B cell (primary cell): ENCODE measurements at regions not wholly inside any gene's neighbourhood (a gene's known extent, or its start where the extent isn't known, plus 50 kb on each side); places are given as distances from the start of the nearest gene placed in this dataset.

Experiments
- ATAC-seq: fragments of 200-7000 bp; cut with Tn5 transposase; one replicate; pipeline ENCODE4 v1.10.0; 2021; ENCODE audit warnings: low read depth, mild to moderate bottlenecking, moderate number of reproducible peaks, moderate library complexity
- CTCF ChIA-PET: fragments of 350-600 bp; sonication (Branson Sonifier 250); formaldehyde crosslinking; loops from one replicate; lab custom pipeline; 2021; ENCODE audit warnings: antibody characterized with exemption, inconsistent platforms; lab: Charles Lee
- POLR2A ChIA-PET: fragments of 350-600 bp; sonication (Branson Sonifier 250); formaldehyde crosslinking; loops from one replicate; lab custom pipeline; 2021; ENCODE audit warnings: antibody characterized with exemption; lab: Charles Lee
- DNase-seq: peaks from one replicate; pipeline ENCODE4 v3.0.0; 2013
- H2AFZ ChIP-seq: 2 replicates; pipeline ENCODE4 v1.6.1; 2012; ENCODE audit warnings: mild to moderate bottlenecking, low read depth, low read length; ENCODE audit not compliant: insufficient read depth, poor library complexity, severe bottlenecking
- H3K27ac ChIP-seq, 2 donors: 1 replicate in 1 of 2; 2 replicates in 1 of 2; pipeline ENCODE4 v1.5.1; 2012 to 2013; ENCODE audit warnings: low read length in 2 of 2, mild to moderate bottlenecking in 2 of 2, moderate library complexity in 1 of 2
- H3K27me3 ChIP-seq, 4 experiments: fragments of 200-600 bp in 1 of 4; sonication (generic) in 1 of 4; replicated peaks in 1 of 4; 1 replicate in 2 of 4; 2 replicates in 2 of 4; pipeline versions ENCODE4 v1.6.1 to v1.7.0; 2013 to 2016; ENCODE audit warnings: low read length in 3 of 4, mild to moderate bottlenecking in 2 of 4, mixed read lengths in 1 of 4, moderate library complexity in 1 of 4; ENCODE audit not compliant: insufficient read depth in 4 of 4, control insufficient read depth in 3 of 4; ENCODE audit errors: control extremely low read depth in 1 of 4
- H3K36me3 ChIP-seq, 2 experiments: replicated peaks in 1 of 2; 1 replicate in 1 of 2; 2 replicates in 1 of 2; pipeline versions ENCODE4 v1.6.1 to v1.7.1; 2013; ENCODE audit warnings: low read length in 1 of 2; ENCODE audit not compliant: insufficient read depth in 2 of 2, control insufficient read depth in 1 of 2; ENCODE audit errors: control extremely low read depth in 1 of 2, extremely low read depth in 1 of 2
- H3K4me1 ChIP-seq, 2 donors: fragments of 200-600 bp in 1 of 2; sonication (generic) in 1 of 2; 1 replicate in 1 of 2; 2 replicates in 1 of 2; pipeline versions ENCODE4 v1.5.1 to v1.6.1; 2013 to 2017; ENCODE audit warnings: low read length in 2 of 2; ENCODE audit not compliant: control insufficient read depth in 2 of 2, insufficient read depth in 2 of 2
- H3K4me2 ChIP-seq: replicated peaks from 2 replicates; pipeline ENCODE3; 2012; ENCODE audit warnings: mild to moderate bottlenecking, low read depth, low read length; ENCODE audit not compliant: poor library complexity, severe bottlenecking
- H3K4me3 ChIP-seq, 5 experiments: fragments of 200-600 bp in 1 of 5; sonication (generic) in 1 of 5; 1 replicate in 3 of 5; 2 replicates in 2 of 5; pipeline versions ENCODE4 v1.5.1 to v1.7.0; 2011 to 2016; ENCODE audit warnings: low read length in 4 of 5, mild to moderate bottlenecking in 4 of 5, low read depth in 2 of 5, control low read depth in 1 of 5, moderate library complexity in 1 of 5; ENCODE audit not compliant: insufficient read depth in 1 of 5; ENCODE audit errors: control extremely low read depth in 1 of 5, extremely low read depth in 1 of 5
- H3K79me2 ChIP-seq: fragments of 200-600 bp; sonication (generic); one replicate; pipeline ENCODE4 v1.6.0; 2016; ENCODE audit warnings: low read length; ENCODE audit not compliant: control insufficient read depth, insufficient read depth
- H3K9ac ChIP-seq: fragments of 200-600 bp; sonication (generic); 2 replicates; pipeline ENCODE4 v1.6.1; 2017; ENCODE audit warnings: mild to moderate bottlenecking, low read length, moderate library complexity
- H3K9me3 ChIP-seq, 3 donors: one replicate each; pipeline versions ENCODE4 v1.6.1 to v1.7.1; 2013; ENCODE audit warnings: low read length in 2 of 3; ENCODE audit not compliant: control insufficient read depth in 2 of 3, insufficient read depth in 1 of 3; ENCODE audit errors: control extremely low read depth in 1 of 3
- H4K20me1 ChIP-seq: 2 replicates; pipeline ENCODE4 v1.6.0; 2012; ENCODE audit warnings: mild to moderate bottlenecking, low read length; ENCODE audit not compliant: insufficient read depth, control insufficient read depth, poor library complexity, severe bottlenecking
- H3K27ac Mint-ChIP-seq: one replicate; pipeline ENCODE4 v1.8.0; 2021; ENCODE audit warnings: mixed read lengths
- H3K27me3 Mint-ChIP-seq: one replicate; pipeline ENCODE4 v1.8.0; 2021; ENCODE audit warnings: mixed read lengths
- H3K4me1 Mint-ChIP-seq: one replicate; pipeline ENCODE4 v1.8.0; 2021; ENCODE audit warnings: mixed read lengths
- H3K4me3 Mint-ChIP-seq: one replicate; pipeline ENCODE4 v1.8.0; 2021; ENCODE audit warnings: mixed read lengths
- H3K9me3 Mint-ChIP-seq: one replicate; pipeline ENCODE4 v1.8.0; 2022; ENCODE audit warnings: mixed read lengths; ENCODE audit not compliant: insufficient read depth
- EZH2 ChIP-seq: IDR thresholded peaks from 2 replicates; pipeline ENCODE4 v1.6.1; 2012; ENCODE audit warnings: borderline replicate concordance, low read depth, mild to moderate bottlenecking, moderate library complexity, low read length; ENCODE audit not compliant: insufficient read depth, poor library complexity, severe bottlenecking
- WGBS: methylation state at CpG from one replicate; pipeline ENCODE4 v1.1.5; 2013; ENCODE audit warnings: missing lambda C conversion rate; ENCODE audit not compliant: insufficient coverage; 5-methylcytosine and 5-hydroxymethylcytosine counted together
- intact Hi-C: fragments of 100-400 bp; cut with micrococcal nuclease; formaldehyde crosslinking; loops from one replicate; pipeline ENCODE4 v1.10.0; 2022
- TF ChIP-seq, protein P1 (sequence below): fragments of 200-600 bp; IDR thresholded peaks from one replicate; pipeline ENCODE4 v1.8.0; 2022; ENCODE audit warnings: antibody characterized with exemption, mild to moderate bottlenecking

DNA sequence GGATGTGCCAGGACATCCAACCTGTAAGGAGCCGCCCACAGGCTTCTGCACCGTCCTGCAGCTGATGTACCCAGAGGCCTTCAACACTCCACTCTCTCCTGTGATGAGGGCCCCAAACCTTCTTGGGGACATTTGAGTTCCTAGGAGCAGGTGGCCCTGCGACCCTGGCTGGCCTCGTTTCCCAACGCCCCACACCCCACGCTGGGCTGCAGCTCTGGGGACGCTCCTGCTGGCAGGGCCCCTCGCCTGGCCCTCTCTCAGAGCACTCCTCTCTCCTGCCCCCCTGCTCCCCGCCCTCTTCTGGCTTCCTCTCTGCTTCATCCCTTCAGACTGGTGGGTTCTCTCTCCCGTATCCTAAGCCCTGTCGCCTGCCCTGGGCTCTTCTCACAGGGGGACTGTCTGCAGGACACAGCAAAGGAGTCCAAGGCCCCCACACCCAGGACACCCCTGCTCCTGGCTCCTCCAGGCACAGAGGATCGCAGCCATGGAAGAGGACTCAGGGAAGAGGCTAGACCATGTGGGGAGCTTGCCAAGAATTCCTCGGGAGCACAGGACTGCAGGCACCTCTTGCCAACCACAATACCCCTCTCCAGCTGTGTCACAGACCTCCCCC is 541.4 kb downstream of the TCERG1L start:
- Mint-ChIP-seq H3K27ac (no peak overlapping the region), H3K4me1 (no peaks in the 10 kb centered on the region), H3K27me3 (no peaks in the 10 kb centered on the region), H3K4me3 (no peak overlapping the region), H3K9me3 (peaks cover 6% of the 10 kb centered on the region)
- no peak overlapping the region for H3K9ac ChIP-seq
- ATAC-seq: no peak
- ChIA-PET POLR2A (no interaction called here), CTCF (no interaction called here)
- H3K4me1 ChIP-seq: no peaks in the 10 kb centered on the region
- no peak overlapping the region for H2AFZ ChIP-seq
- DNase-seq: no peak
- H3K79me2 ChIP-seq: no peaks in the 10 kb centered on the region
- no peaks in the 10 kb centered on the region for H3K36me3 ChIP-seq
- H3K27ac ChIP-seq: no peak overlapping the region
- no peak overlapping the region for H3K4me3 ChIP-seq
- H3K27me3 ChIP-seq: no peaks in the 10 kb centered on the region
- intact Hi-C loops: no loop called here
- no peak overlapping the region for H3K4me2 ChIP-seq
- H4K20me1 ChIP-seq: no peaks in the 10 kb centered on the region
- 82% methylated on average over 13 of the region's 13 CpGs for whole genome bisulfite sequencing
- peaks cover 0 to 49% (median 0%) of the 10 kb centered on the region in 3 donors for H3K9me3 ChIP-seq
- TF ChIP-seq EZH2: no peak
- TF ChIP-seq, protein P1, sequence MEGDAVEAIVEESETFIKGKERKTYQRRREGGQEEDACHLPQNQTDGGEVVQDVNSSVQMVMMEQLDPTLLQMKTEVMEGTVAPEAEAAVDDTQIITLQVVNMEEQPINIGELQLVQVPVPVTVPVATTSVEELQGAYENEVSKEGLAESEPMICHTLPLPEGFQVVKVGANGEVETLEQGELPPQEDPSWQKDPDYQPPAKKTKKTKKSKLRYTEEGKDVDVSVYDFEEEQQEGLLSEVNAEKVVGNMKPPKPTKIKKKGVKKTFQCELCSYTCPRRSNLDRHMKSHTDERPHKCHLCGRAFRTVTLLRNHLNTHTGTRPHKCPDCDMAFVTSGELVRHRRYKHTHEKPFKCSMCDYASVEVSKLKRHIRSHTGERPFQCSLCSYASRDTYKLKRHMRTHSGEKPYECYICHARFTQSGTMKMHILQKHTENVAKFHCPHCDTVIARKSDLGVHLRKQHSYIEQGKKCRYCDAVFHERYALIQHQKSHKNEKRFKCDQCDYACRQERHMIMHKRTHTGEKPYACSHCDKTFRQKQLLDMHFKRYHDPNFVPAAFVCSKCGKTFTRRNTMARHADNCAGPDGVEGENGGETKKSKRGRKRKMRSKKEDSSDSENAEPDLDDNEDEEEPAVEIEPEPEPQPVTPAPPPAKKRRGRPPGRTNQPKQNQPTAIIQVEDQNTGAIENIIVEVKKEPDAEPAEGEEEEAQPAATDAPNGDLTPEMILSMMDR: no peak

DNA sequence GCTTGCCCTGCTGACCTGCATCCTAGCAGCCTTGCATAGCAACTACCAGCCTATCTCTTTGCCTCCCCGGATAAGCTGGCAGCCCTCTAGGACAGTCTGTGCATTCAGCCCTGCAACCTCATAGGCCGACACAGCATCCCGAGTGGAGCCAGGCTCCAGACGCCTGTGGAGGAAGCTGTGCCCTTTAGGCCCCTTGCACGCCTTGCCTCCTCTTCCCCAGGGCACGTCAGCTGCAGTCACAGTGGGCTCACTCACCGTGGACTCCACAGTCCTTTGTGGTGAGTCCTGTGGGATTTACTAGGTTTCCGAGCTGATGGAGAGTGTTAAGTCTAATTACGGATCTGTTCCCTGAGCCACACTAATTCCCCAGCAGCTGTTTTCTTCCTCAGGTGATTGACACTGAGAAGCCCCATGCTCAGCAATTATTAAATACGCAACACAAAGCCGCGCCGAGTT is 540.0 kb downstream of the TCERG1L start:
- Histone ChIP-seq H3K4me1 (no peaks in the 10 kb centered on the region), H3K79me2 (no peaks in the 10 kb centered on the region), H2AFZ (no peak overlapping the region), H3K4me2 (no peak overlapping the region), H3K36me3 (no peaks in the 10 kb centered on the region), H3K9me3 (peaks cover 0 to 43% (median 0%) of the 10 kb centered on the region in 3 donors), H3K27ac (no peak overlapping the region), H3K9ac (no peak overlapping the region), H4K20me1 (no peaks in the 10 kb centered on the region), H3K27me3 (no peaks in the 10 kb centered on the region), H3K4me3 (no peak overlapping the region)
- no peak overlapping the region for H3K4me3 Mint-ChIP-seq
- H3K4me1 Mint-ChIP-seq: no peaks in the 10 kb centered on the region
- intact Hi-C loops: no loop called here
- ChIA-PET CTCF (no interaction called here), POLR2A (no interaction called here)
- H3K9me3 Mint-ChIP-seq: peaks cover 5% of the 10 kb centered on the region
- ATAC-seq (no peak), DNase-seq (no peak)
- H3K27me3 Mint-ChIP-seq: no peaks in the 10 kb centered on the region
- no peak for TF ChIP-seq EZH2
- TF ChIP-seq, protein P1: no peak
- 69% methylated on average over 5 of the region's 13 CpGs for WGBS
- H3K27ac Mint-ChIP-seq: no peak overlapping the region
